ENCODE measurements at regions not wholly inside any gene's neighbourhood (a gene's known extent, or its start where the extent isn't known, plus 50 kb on each side); places are given as distances from the start of the nearest gene placed in this dataset.

GRCh38 chr13:55714120-55714519 is 1426.6 kb upstream of the PRR20A start:
- H3K36me3 ChIP-seq: no peaks in the 10 kb centered on the region
- DNase-seq: no peak
- H3K27me3 ChIP-seq: no peaks in the 10 kb centered on the region
- H3K27ac ChIP-seq: no peak overlapping the region
- intact Hi-C loops (cut with DNase I): no loop called here
- TF ChIP-seq CTCF (IDR thresholded peaks at IDR 0.05) (no peak), POLR2AphosphoS5 (IDR thresholded peaks at IDR 0.05) (no peak), EP300 (IDR thresholded peaks at IDR 0.05) (no peak), POLR2A (IDR thresholded peaks at IDR 0.05) (no peak)
- no peaks in the 10 kb centered on the region for H3K4me1 ChIP-seq
- H3K4me3 ChIP-seq: no peak overlapping the region
- H3K9me3 ChIP-seq: no peaks in the 10 kb centered on the region

- Histone ChIP-seq H3K27me3 (no peaks in the 10 kb centered on the region), H3K4me3 (no peak overlapping the region), H3K27ac (no peak overlapping the region), H3K4me1 (no peaks in the 10 kb centered on the region), H3K9me3 (no peaks in the 10 kb centered on the region), H3K36me3 (no peaks in the 10 kb centered on the region)
- no peak for DNase-seq
- intact Hi-C loops (cut with DNase I): no loop called here
- TF ChIP-seq CTCF (IDR thresholded peaks at IDR 0.05): no peak
- TF ChIP-seq POLR2A (IDR thresholded peaks at IDR 0.05): no peak
- no peak for TF ChIP-seq POLR2AphosphoS5 (IDR thresholded peaks at IDR 0.05)
- no peak for TF ChIP-seq EP300 (IDR thresholded peaks at IDR 0.05)
- 62 to 76% methylated on average over 5 of the region's 5 CpGs for WGBS, 2 donors
Observed at GRCh38 chr13:55727683-55728082, 1413.0 kb upstream of the PRR20A start.

DNA sequence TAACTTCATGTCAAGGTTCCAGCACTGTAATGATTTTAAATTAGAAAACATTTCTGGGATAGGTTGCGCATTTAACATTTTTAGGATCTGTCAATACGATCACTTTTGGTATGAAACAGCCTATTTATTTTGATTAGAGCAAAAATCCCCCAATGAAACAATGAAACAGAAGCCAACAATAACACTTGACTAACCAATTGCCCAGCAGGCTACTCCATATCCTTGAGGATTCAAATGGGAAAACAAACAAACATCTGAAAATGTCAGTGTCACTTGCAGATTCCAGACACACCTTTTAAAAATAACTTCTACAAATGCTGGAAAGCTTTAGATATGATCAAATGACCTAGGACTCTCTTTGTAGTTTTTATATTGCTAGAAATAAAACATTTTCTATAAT is 1412.5 kb upstream of the PRR20A start:
- no peaks in the 10 kb centered on the region for H3K27me3 ChIP-seq
- DNase-seq: no peak
- intact Hi-C loops (cut with DNase I): no loop called here
- no peaks in the 10 kb centered on the region for H3K36me3 ChIP-seq
- no peak overlapping the region for H3K27ac ChIP-seq
- no peaks in the 10 kb centered on the region for H3K4me1 ChIP-seq
- TF ChIP-seq POLR2AphosphoS5 (IDR thresholded peaks at IDR 0.05) (no peak), CTCF (IDR thresholded peaks at IDR 0.05) (no peak), POLR2A (IDR thresholded peaks at IDR 0.05) (no peak), EP300 (IDR thresholded peaks at IDR 0.05) (no peak)
- 85 to 89% methylated on average over 2 of the region's 2 CpGs for WGBS, 2 donors
- no peaks in the 10 kb centered on the region for H3K9me3 ChIP-seq
- H3K4me3 ChIP-seq: no peak overlapping the region

GRCh38 chr13:55745828-55746227 is 1394.9 kb upstream of the PRR20A start:
- WGBS, 2 donors: 40 to 42% methylated on average over 2 of the region's 2 CpGs
- Histone ChIP-seq H3K36me3 (no peaks in the 10 kb centered on the region), H3K9me3 (no peaks in the 10 kb centered on the region), H3K4me1 (no peaks in the 10 kb centered on the region), H3K27me3 (no peaks in the 10 kb centered on the region), H3K4me3 (no peak overlapping the region), H3K27ac (no peak overlapping the region)
- TF ChIP-seq POLR2A (IDR thresholded peaks at IDR 0.05): no peak
- no peak for TF ChIP-seq CTCF (IDR thresholded peaks at IDR 0.05)
- TF ChIP-seq POLR2AphosphoS5 (IDR thresholded peaks at IDR 0.05): no peak
- TF ChIP-seq EP300 (IDR thresholded peaks at IDR 0.05): no peak
- DNase-seq: no peak
- intact Hi-C loops (cut with DNase I): no loop called here

- Histone ChIP-seq H3K36me3 (no peaks in the 10 kb centered on the region), H3K4me1 (no peaks in the 10 kb centered on the region), H3K4me3 (no peak overlapping the region), H3K9me3 (no peaks in the 10 kb centered on the region), H3K27me3 (no peaks in the 10 kb centered on the region), H3K27ac (no peak overlapping the region)
- TF ChIP-seq CTCF (IDR thresholded peaks at IDR 0.05) (no peak), EP300 (IDR thresholded peaks at IDR 0.05) (no peak), POLR2AphosphoS5 (IDR thresholded peaks at IDR 0.05) (no peak), POLR2A (IDR thresholded peaks at IDR 0.05) (no peak)
- 81 to 88% methylated on average over 3 of the region's 3 CpGs for WGBS, 2 donors
- intact Hi-C loops (cut with DNase I): no loop called here
- DNase-seq: no peak
Observed at GRCh38 chr13:55761986-55762385, 1378.7 kb upstream of the PRR20A start.

Measured in sigmoid colon (tissue), 6 donors.